OCI-LY7 (cell line): ENCODE measurements at regions not wholly inside any gene's neighbourhood (a gene's known extent, or its start where the extent isn't known, plus 50 kb on each side); places are given as distances from the start of the nearest gene placed in this dataset.

Source experiments
- EZH2phosphoT487 ChIP-seq: fragments of 200-600 bp; sonication (generic); IDR thresholded peaks from 2 replicates; pipeline ENCODE4 v1.6.1; 2018; ENCODE audit warnings: low read depth, borderline replicate concordance, mild to moderate bottlenecking, mixed run types, antibody characterized with exemption, low read length, moderate library complexity, mixed read lengths
- TF ChIP-seq, protein P1 (sequence below): fragments of 200-600 bp; sonication (generic); conservative IDR thresholded peaks from 2 replicates; pipeline ENCODE4 v1.5.1; 2014; ENCODE audit warnings: mild to moderate bottlenecking, antibody characterized with exemption, low read length, moderate library complexity, mixed read lengths

DNA sequence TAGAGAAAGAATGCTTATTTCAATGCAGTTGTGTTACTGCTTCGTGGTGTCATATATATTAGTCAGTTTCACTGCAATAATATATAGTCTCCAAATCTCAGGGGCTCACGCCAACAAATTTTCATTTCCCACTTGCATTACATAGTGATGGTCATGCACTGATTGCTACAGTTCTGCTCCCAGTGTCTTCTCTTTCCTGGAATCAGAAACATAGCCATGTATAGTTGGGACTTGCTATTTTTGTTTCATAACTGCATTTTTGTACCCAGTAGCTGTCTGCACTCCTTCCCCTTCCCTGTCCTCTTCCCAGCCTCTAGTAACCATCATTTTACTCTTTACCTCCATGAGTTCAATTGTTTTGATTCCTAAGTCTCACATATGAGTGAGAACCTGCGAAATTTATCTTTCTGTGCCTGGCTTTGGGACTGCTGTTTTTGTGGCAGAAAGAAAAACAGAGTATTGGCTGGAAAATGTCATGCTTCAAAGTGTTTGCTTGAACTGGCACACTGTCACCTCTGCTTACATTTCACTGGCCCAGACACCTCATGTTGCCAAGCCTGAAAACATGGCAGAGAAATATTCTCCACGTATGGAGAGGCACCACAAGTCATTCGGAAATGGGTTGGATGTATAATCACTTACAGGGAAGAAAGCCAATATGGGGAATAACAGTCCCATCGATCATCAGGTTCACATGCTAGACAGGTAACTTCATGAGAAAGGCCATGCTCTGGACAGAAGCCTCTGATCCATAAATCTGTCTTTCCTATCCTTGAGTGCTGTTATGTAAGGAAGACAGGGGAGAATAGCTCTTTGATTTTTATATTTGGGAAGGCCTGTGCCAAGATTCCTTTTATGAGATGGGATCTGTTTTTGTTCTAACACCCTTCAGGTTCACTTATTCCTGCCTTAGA, 60.4 kb upstream of the BACH1 start:
- TF ChIP-seq, protein P1, sequence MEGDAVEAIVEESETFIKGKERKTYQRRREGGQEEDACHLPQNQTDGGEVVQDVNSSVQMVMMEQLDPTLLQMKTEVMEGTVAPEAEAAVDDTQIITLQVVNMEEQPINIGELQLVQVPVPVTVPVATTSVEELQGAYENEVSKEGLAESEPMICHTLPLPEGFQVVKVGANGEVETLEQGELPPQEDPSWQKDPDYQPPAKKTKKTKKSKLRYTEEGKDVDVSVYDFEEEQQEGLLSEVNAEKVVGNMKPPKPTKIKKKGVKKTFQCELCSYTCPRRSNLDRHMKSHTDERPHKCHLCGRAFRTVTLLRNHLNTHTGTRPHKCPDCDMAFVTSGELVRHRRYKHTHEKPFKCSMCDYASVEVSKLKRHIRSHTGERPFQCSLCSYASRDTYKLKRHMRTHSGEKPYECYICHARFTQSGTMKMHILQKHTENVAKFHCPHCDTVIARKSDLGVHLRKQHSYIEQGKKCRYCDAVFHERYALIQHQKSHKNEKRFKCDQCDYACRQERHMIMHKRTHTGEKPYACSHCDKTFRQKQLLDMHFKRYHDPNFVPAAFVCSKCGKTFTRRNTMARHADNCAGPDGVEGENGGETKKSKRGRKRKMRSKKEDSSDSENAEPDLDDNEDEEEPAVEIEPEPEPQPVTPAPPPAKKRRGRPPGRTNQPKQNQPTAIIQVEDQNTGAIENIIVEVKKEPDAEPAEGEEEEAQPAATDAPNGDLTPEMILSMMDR = no peak
- TF ChIP-seq EZH2phosphoT487 = no peak
